Left lung (tissue), 4 donors: ENCODE measurements at regions not wholly inside any gene's neighbourhood (a gene's known extent, or its start where the extent isn't known, plus 50 kb on each side); places are given as distances from the start of the nearest gene placed in this dataset.
A peak's percentile ranks its signal among the peaks of the same experiment; 100 is the strongest.

ENCODE experiments used
- ATAC-seq: fragments of 200-7000 bp; cut with Tn5 transposase; one replicate; pipeline ENCODE4 v1.9.1; 2020; ENCODE audit warnings: moderate library complexity
- DNase-seq, 4 donors: peaks; one replicate each; pipeline ENCODE4 v3.0.0-alpha.2; 2013 to 2020
- H3K27ac ChIP-seq, 2 donors: fragments of 200-600 bp; sonication (generic) in 1 of 2; one replicate each; pipeline versions ENCODE4 v1.5.0 to v1.8.0; 2020 to 2021
- H3K27me3 ChIP-seq, 2 donors: fragments of 200-600 bp; sonication (generic) in 1 of 2; one replicate each; pipeline versions ENCODE4 v1.5.0 to v1.8.0; 2020 to 2021
- H3K36me3 ChIP-seq, 2 donors: fragments of 200-600 bp; sonication (generic) in 1 of 2; one replicate each; pipeline versions ENCODE4 v1.5.0 to v1.8.0; 2020 to 2021
- H3K4me1 ChIP-seq, 2 donors: fragments of 200-600 bp; one replicate each; pipeline ENCODE4 v1.8.0; 2021
- H3K4me3 ChIP-seq, 2 donors: fragments of 200-600 bp; sonication (generic) in 1 of 2; one replicate each; pipeline versions ENCODE4 v1.5.0 to v1.8.0; 2020 to 2021; ENCODE audit warnings: mild to moderate bottlenecking in 1 of 2
- H3K9me3 ChIP-seq, 2 donors: fragments of 200-600 bp; sonication (generic) in 1 of 2; one replicate each; pipeline versions ENCODE4 v1.5.0 to v1.8.0; 2020 to 2021
- CTCF ChIP-seq, 2 donors: fragments of 200-600 bp; sonication (generic) in 1 of 2; IDR thresholded peaks; one replicate each; pipeline versions ENCODE4 v1.5.0 to v1.8.0; 2021; ENCODE audit warnings: antibody characterized with exemption in 2 of 2
- intact Hi-C, 2 donors: fragments of 100-400 bp; cut with DNase I; formaldehyde crosslinking; loops; one replicate each; pipeline versions ENCODE4 v1.11.2 to v1.14.2; 2022
- donor health status: DM: no; HTN: yes; CAD: no.
- donor health status: DM: no; HTN: no; CAD: no.

GRCh38 chrX:43166874-43167273, 388.9 kb upstream of the PPP1R2C start:
- peak; percentile 84 for ATAC-seq
- no peaks in the 10 kb centered on the region for H3K9me3 ChIP-seq
- H3K27me3 ChIP-seq: no peaks in the 10 kb centered on the region
- no peaks in the 10 kb centered on the region for H3K4me1 ChIP-seq
- no peak overlapping the region for H3K27ac ChIP-seq
- intact Hi-C loops: no loop called here
- no peak for DNase-seq
- H3K36me3 ChIP-seq: no peaks in the 10 kb centered on the region
- H3K4me3 ChIP-seq: no peak overlapping the region
- TF ChIP-seq CTCF (IDR thresholded peaks at IDR 0.05): no peak

- no peaks in the 10 kb centered on the region for H3K36me3 ChIP-seq
- no peak for TF ChIP-seq CTCF (IDR thresholded peaks at IDR 0.05)
- no peak overlapping the region for H3K27ac ChIP-seq
- ATAC-seq (no peak), DNase-seq (no peak)
- H3K4me3 ChIP-seq: no peak overlapping the region
- intact Hi-C loops: no loop called here
- H3K4me1 ChIP-seq: no peaks in the 10 kb centered on the region
- H3K27me3 ChIP-seq: no peaks in the 10 kb centered on the region
- H3K9me3 ChIP-seq: no peaks in the 10 kb centered on the region
These were observed 397.5 kb upstream of the PPP1R2C start for GRCh38 chrX:43175434-43175833.

- ATAC-seq (no peak), DNase-seq (no peak)
- Histone ChIP-seq H3K9me3 (no peaks in the 10 kb centered on the region), H3K27me3 (no peaks in the 10 kb centered on the region), H3K4me3 (no peak overlapping the region), H3K27ac (no peak overlapping the region), H3K36me3 (no peaks in the 10 kb centered on the region), H3K4me1 (no peaks in the 10 kb centered on the region)
- no peak for TF ChIP-seq CTCF (IDR thresholded peaks at IDR 0.05)
- intact Hi-C loops: no loop called here
These were observed 398.7 kb upstream of the PPP1R2C start for GRCh38 chrX:43176686-43177085.

- Histone ChIP-seq H3K36me3 (no peaks in the 10 kb centered on the region), H3K4me3 (no peak overlapping the region), H3K4me1 (no peaks in the 10 kb centered on the region), H3K27ac (no peak overlapping the region), H3K27me3 (no peaks in the 10 kb centered on the region), H3K9me3 (no peaks in the 10 kb centered on the region)
- no peak for TF ChIP-seq CTCF (IDR thresholded peaks at IDR 0.05)
- intact Hi-C loops: no loop called here
- no peak for ATAC-seq
- DNase-seq: no peak
These were observed 410.3 kb upstream of the PPP1R2C start for GRCh38 chrX:43188296-43188695.

- intact Hi-C loops: no loop called here
- Histone ChIP-seq H3K36me3 (no peaks in the 10 kb centered on the region), H3K4me1 (no peaks in the 10 kb centered on the region), H3K27ac (no peak overlapping the region), H3K9me3 (peaks cover 0 to 3% of the 10 kb centered on the region in 2 donors), H3K4me3 (no peak overlapping the region), H3K27me3 (no peaks in the 10 kb centered on the region)
- DNase-seq: no peak
- ATAC-seq: no peak
- no peak for TF ChIP-seq CTCF (IDR thresholded peaks at IDR 0.05)
These were observed 433.6 kb upstream of the PPP1R2C start for GRCh38 chrX:43211570-43211969.
